ENCODE measurements at regions not wholly inside any gene's neighbourhood (a gene's known extent, or its start where the extent isn't known, plus 50 kb on each side); places are given as distances from the start of the nearest gene placed in this dataset.

- Histone ChIP-seq H3K4me3 (ENCODE audit: low read length) (no peak overlapping the region), H3K36me3 (ENCODE audit: control insufficient read depth, insufficient read depth, low read length) (no peaks in the 10 kb centered on the region), H3K27me3 (ENCODE audit: control insufficient read depth, insufficient read depth, low read length) (no peaks in the 10 kb centered on the region), H3K9me3 (ENCODE audit: control insufficient read depth, low read length) (no peaks in the 10 kb centered on the region), H3K9ac (ENCODE audit: low read length) (no peak overlapping the region), H3K4me1 (ENCODE audit: control insufficient read depth, insufficient read depth, low read length) (peaks cover 23% of the 10 kb centered on the region)
Observed at GRCh38 chr5:96250782-96251181, 182.3 kb downstream of the PCSK1 start.

DNA sequence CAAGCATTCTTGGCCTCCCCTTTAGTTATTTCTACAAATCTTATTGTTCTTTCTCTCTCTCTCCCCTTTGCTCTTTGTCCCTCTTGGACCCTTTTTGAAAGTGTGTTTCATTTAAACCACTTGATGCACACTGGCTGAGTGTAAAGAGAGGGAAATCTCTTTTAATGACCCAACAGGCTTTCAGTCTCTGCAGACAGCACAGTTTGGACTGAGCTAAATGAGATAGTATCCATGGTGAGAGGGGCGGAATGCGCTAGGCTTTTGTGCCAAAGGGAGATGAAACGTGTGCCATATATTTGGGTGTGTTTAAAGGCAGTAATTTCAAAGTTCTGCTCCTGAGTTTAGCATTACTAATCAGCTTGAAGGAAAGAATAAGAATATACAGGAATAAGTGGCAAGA lies 184.9 kb downstream of the PCSK1 start:
- H3K4me1 ChIP-seq (ENCODE audit: control insufficient read depth, insufficient read depth, low read length), result peaks cover 19% of the 10 kb centered on the region
- no peaks in the 10 kb centered on the region for H3K9me3 ChIP-seq (ENCODE audit: control insufficient read depth, low read length)
- no peak overlapping the region for H3K9ac ChIP-seq (ENCODE audit: low read length)
- no peaks in the 10 kb centered on the region for H3K36me3 ChIP-seq (ENCODE audit: control insufficient read depth, insufficient read depth, low read length)
- no peaks in the 10 kb centered on the region for H3K27me3 ChIP-seq (ENCODE audit: control insufficient read depth, insufficient read depth, low read length)
- H3K4me3 ChIP-seq (ENCODE audit: low read length), result no peak overlapping the region

DNA sequence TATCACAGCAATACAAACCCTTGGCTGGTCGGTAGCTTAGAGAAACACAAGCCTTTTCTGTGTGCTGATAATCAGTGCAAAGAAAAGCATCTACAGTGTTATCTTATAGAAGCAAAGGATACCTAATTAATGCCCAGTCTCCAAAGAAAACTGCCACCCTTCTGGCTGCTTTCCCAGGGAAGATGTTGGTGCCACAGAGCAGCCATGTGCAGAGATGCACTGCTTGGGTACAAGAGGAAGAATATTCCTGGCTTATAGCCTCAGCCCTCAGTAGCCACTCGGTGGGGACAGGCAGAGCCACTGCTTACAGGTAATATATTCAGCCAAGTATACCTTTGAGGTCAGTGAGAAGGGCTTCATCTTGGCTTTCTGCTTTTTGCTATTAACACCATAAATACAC lies 185.3 kb downstream of the PCSK1 start:
- no peak overlapping the region for H3K9ac ChIP-seq (ENCODE audit: low read length)
- H3K4me1 ChIP-seq (ENCODE audit: control insufficient read depth, insufficient read depth, low read length), result peaks cover 19% of the 10 kb centered on the region
- no peak overlapping the region for H3K4me3 ChIP-seq (ENCODE audit: low read length)
- no peaks in the 10 kb centered on the region for H3K27me3 ChIP-seq (ENCODE audit: control insufficient read depth, insufficient read depth, low read length)
- no peaks in the 10 kb centered on the region for H3K9me3 ChIP-seq (ENCODE audit: control insufficient read depth, low read length)
- H3K36me3 ChIP-seq (ENCODE audit: control insufficient read depth, insufficient read depth, low read length), result no peaks in the 10 kb centered on the region

GRCh38 chr5:96247097-96247701 lies 185.8 kb downstream of the PCSK1 start:
- H3K4me3 ChIP-seq (ENCODE audit: low read length), result no peak overlapping the region

GRCh38 chr5:96245140-96246091 lies 187.6 kb downstream of the PCSK1 start:
- peaks cover 19% of the 10 kb centered on the region for H3K4me1 ChIP-seq (ENCODE audit: control insufficient read depth, insufficient read depth, low read length)
- H3K36me3 ChIP-seq (ENCODE audit: control insufficient read depth, insufficient read depth, low read length), result no peaks in the 10 kb centered on the region
- no peaks in the 10 kb centered on the region for H3K9me3 ChIP-seq (ENCODE audit: control insufficient read depth, low read length)
- H3K9ac ChIP-seq (ENCODE audit: low read length), result no peak overlapping the region
- no peak overlapping the region for H3K4me3 ChIP-seq (ENCODE audit: low read length)
- no peaks in the 10 kb centered on the region for H3K27me3 ChIP-seq (ENCODE audit: control insufficient read depth, insufficient read depth, low read length)

More at GRCh38 chr5:96247097-96247701, 185.8 kb downstream of the PCSK1 start:
- H3K9me3 ChIP-seq (ENCODE audit: control insufficient read depth, low read length), result no peaks in the 10 kb centered on the region
- peaks cover 19% of the 10 kb centered on the region for H3K4me1 ChIP-seq (ENCODE audit: control insufficient read depth, insufficient read depth, low read length)
- no peaks in the 10 kb centered on the region for H3K36me3 ChIP-seq (ENCODE audit: control insufficient read depth, insufficient read depth, low read length)
- H3K27me3 ChIP-seq (ENCODE audit: control insufficient read depth, insufficient read depth, low read length), result no peaks in the 10 kb centered on the region
- no peak overlapping the region for H3K9ac ChIP-seq (ENCODE audit: low read length)

DNA sequence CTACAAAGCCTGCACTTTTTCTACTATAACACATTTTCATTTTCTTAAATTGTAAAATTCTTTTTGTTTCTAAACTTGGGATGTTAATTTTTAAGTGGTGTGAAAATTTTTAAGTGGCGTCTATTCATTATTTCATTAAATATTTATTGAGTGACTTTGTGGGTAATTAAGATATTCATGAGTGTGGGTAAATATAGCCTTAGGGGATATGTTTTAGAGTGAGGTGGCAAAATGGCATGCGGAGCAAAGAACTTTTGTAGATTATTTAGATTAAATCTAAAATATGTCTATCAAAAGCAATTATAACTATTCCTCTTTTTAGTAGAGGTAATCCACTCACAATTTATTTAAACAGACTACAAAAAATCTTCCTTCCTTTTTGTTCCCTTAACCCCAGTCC lies 188.4 kb downstream of the PCSK1 start:
- no peak overlapping the region for H3K4me3 ChIP-seq (ENCODE audit: low read length)
- H3K36me3 ChIP-seq (ENCODE audit: control insufficient read depth, insufficient read depth, low read length), result no peaks in the 10 kb centered on the region
- no peaks in the 10 kb centered on the region for H3K27me3 ChIP-seq (ENCODE audit: control insufficient read depth, insufficient read depth, low read length)
- no peak overlapping the region for H3K9ac ChIP-seq (ENCODE audit: low read length)
- peaks cover 19% of the 10 kb centered on the region for H3K4me1 ChIP-seq (ENCODE audit: control insufficient read depth, insufficient read depth, low read length)
- no peaks in the 10 kb centered on the region for H3K9me3 ChIP-seq (ENCODE audit: control insufficient read depth, low read length)

- no peak overlapping the region for H3K4me3 ChIP-seq (ENCODE audit: low read length)
- no peaks in the 10 kb centered on the region for H3K9me3 ChIP-seq (ENCODE audit: control insufficient read depth, low read length)
- no peaks in the 10 kb centered on the region for H3K36me3 ChIP-seq (ENCODE audit: control insufficient read depth, insufficient read depth, low read length)
- H3K9ac ChIP-seq (ENCODE audit: low read length), result no peak overlapping the region
- peaks cover 19% of the 10 kb centered on the region for H3K4me1 ChIP-seq (ENCODE audit: control insufficient read depth, insufficient read depth, low read length)
- H3K27me3 ChIP-seq (ENCODE audit: control insufficient read depth, insufficient read depth, low read length), result no peaks in the 10 kb centered on the region
Observed at GRCh38 chr5:96243862-96244261, 189.2 kb downstream of the PCSK1 start.

DNA sequence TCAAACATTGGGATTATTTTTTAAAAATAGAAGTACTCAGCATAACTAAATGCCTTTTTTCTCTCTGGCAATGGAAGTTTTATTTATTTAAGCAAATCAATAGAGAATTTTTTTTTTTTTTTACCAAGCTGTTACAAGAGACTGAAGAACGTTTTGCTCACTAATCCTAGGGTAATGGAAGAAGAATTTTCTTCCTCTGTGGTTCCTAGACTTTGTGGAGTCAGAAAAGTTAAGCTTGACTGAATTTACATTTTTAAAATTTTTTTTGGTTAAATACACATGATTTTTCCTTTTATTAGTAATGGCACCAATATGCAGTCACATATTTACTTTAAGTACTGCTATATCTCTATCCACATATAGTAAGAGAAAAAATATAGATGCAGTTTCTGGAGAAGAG lies 189.8 kb downstream of the PCSK1 start:
- Histone ChIP-seq H3K36me3 (ENCODE audit: control insufficient read depth, insufficient read depth, low read length) (no peaks in the 10 kb centered on the region), H3K27me3 (ENCODE audit: control insufficient read depth, insufficient read depth, low read length) (no peaks in the 10 kb centered on the region), H3K9ac (ENCODE audit: low read length) (no peak overlapping the region), H3K4me3 (ENCODE audit: low read length) (no peak overlapping the region), H3K9me3 (ENCODE audit: control insufficient read depth, low read length) (no peaks in the 10 kb centered on the region), H3K4me1 (ENCODE audit: control insufficient read depth, insufficient read depth, low read length) (peaks cover 17% of the 10 kb centered on the region)

- Histone ChIP-seq H3K4me3 (ENCODE audit: low read length) (no peak overlapping the region), H3K9me3 (ENCODE audit: control insufficient read depth, low read length) (no peaks in the 10 kb centered on the region), H3K27me3 (ENCODE audit: control insufficient read depth, insufficient read depth, low read length) (no peaks in the 10 kb centered on the region), H3K4me1 (ENCODE audit: control insufficient read depth, insufficient read depth, low read length) (peaks cover 11% of the 10 kb centered on the region), H3K36me3 (ENCODE audit: control insufficient read depth, insufficient read depth, low read length) (no peaks in the 10 kb centered on the region), H3K9ac (ENCODE audit: low read length) (no peak overlapping the region)
Observed at GRCh38 chr5:96242571-96242970, 190.5 kb downstream of the PCSK1 start.

DNA sequence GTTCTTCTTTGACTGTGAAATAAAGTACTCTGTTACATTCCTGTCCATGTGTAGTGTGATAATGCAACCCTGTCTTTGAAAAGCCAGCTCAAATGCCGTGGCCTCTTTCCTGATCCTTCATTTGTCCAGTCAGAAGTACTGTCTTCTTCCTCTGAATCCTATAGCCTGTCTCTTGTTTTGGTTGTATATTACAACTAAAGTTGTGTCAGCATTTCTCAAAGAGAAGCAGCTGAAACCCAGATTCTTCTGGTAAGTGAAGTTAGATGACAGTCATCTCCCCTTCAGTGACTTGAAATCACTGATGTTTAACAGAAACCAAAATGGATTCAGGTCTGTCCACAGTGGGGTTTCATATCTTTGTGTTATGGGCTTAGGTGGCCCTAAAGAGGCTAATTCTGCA lies 196.2 kb downstream of the PCSK1 start:
- no peaks in the 10 kb centered on the region for H3K36me3 ChIP-seq (ENCODE audit: control insufficient read depth, insufficient read depth, low read length)
- peaks cover 4% of the 10 kb centered on the region for H3K4me1 ChIP-seq (ENCODE audit: control insufficient read depth, insufficient read depth, low read length)
- H3K9me3 ChIP-seq (ENCODE audit: control insufficient read depth, low read length), result no peaks in the 10 kb centered on the region
- H3K9ac ChIP-seq (ENCODE audit: low read length), result no peak overlapping the region
- no peak overlapping the region for H3K4me3 ChIP-seq (ENCODE audit: low read length)
- H3K27me3 ChIP-seq (ENCODE audit: control insufficient read depth, insufficient read depth, low read length), result no peaks in the 10 kb centered on the region

DNA sequence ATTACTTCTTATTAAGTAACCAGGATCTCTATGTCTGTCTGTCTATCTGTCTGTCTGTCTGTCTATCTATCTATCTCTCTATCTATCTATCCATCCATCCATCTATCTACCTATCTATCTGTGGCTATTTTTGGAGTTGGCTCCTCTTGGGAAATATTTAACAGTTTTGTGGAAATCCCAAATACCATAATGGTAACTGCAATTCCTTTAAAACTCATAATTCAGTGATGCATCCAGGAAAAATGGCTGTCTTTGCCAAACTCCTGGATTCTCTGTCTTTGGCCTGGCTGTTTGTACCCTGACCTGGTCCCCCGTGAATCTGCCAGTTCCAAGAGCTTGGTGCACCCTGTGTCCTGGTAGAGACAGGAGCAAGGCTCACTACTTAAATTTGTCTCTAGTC lies 197.0 kb downstream of the PCSK1 start:
- H3K9ac ChIP-seq (ENCODE audit: low read length), result no peak overlapping the region
- H3K9me3 ChIP-seq (ENCODE audit: control insufficient read depth, low read length), result no peaks in the 10 kb centered on the region
- H3K4me3 ChIP-seq (ENCODE audit: low read length), result no peak overlapping the region
- H3K4me1 ChIP-seq (ENCODE audit: control insufficient read depth, insufficient read depth, low read length), result peaks cover 4% of the 10 kb centered on the region
- no peaks in the 10 kb centered on the region for H3K36me3 ChIP-seq (ENCODE audit: control insufficient read depth, insufficient read depth, low read length)
- H3K27me3 ChIP-seq (ENCODE audit: control insufficient read depth, insufficient read depth, low read length), result no peaks in the 10 kb centered on the region

Measured in mucosa of stomach (tissue), 1 donor.